ENCODE measurements at regions not wholly inside any gene's neighbourhood (a gene's known extent, or its start where the extent isn't known, plus 50 kb on each side); places are given as distances from the start of the nearest gene placed in this dataset.

DNA sequence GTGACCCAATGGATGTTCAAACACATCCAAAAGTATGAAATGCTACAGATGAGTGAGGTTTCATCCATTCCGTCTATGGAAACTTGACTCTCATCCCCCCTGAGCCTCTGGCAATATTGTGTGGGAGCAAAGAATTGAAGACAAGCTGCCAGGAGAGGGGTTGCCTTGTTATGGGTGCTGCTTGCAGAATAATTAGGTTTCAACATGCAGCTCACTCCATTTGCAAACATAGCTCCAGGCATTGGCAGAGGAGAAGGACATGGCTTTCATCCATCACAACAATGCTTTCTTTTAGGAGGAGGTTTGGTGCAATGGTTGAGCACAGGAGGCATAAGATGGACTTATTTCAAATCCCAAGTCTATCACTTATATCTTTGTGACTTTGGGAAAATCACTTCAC lies 220.7 kb upstream of the SRRM4 start:
- no peak for DNase-seq (ENCODE audit: low read depth)
- TF ChIP-seq, protein P1, sequence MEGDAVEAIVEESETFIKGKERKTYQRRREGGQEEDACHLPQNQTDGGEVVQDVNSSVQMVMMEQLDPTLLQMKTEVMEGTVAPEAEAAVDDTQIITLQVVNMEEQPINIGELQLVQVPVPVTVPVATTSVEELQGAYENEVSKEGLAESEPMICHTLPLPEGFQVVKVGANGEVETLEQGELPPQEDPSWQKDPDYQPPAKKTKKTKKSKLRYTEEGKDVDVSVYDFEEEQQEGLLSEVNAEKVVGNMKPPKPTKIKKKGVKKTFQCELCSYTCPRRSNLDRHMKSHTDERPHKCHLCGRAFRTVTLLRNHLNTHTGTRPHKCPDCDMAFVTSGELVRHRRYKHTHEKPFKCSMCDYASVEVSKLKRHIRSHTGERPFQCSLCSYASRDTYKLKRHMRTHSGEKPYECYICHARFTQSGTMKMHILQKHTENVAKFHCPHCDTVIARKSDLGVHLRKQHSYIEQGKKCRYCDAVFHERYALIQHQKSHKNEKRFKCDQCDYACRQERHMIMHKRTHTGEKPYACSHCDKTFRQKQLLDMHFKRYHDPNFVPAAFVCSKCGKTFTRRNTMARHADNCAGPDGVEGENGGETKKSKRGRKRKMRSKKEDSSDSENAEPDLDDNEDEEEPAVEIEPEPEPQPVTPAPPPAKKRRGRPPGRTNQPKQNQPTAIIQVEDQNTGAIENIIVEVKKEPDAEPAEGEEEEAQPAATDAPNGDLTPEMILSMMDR (IDR thresholded peaks at IDR 0.05; ENCODE audit: low read depth, low read length, missing control alignments): no peak
- in situ Hi-C loops (cut with HindIII; ENCODE audit: low sequenced_read_pairs): no loop called here

DNA sequence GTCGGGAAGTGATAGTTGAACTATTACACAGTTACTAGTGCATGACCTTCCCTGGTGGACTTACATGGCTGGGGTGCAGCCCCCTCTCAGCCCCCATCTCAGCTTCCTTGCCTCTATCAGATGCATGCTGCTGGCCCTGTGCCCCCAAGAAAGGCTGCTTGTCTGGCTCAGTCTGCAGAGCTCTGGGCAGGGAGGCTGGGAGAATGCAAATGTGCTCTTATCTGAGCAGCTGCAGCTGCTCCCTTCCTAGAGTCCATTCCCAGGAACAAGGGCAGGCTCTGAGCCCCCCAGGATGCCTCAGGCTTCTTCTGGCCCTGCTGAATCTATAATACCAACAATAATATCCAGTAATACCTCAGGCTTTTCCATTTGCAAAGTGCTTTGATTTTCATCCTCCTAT lies 218.1 kb upstream of the SRRM4 start:
- DNase-seq (ENCODE audit: low read depth): no peak
- TF ChIP-seq, protein P1 (IDR thresholded peaks at IDR 0.05; ENCODE audit: low read depth, low read length, missing control alignments): no peak
- H3K4me3 ChIP-seq (ENCODE audit: low read depth, low read length): no peak overlapping the region
- in situ Hi-C loops (cut with HindIII; ENCODE audit: low sequenced_read_pairs): no loop called here

More for the DNA sequence above, 220.7 kb upstream of the SRRM4 start:
- no peak overlapping the region for H3K4me3 ChIP-seq (ENCODE audit: low read depth, low read length)

DNA sequence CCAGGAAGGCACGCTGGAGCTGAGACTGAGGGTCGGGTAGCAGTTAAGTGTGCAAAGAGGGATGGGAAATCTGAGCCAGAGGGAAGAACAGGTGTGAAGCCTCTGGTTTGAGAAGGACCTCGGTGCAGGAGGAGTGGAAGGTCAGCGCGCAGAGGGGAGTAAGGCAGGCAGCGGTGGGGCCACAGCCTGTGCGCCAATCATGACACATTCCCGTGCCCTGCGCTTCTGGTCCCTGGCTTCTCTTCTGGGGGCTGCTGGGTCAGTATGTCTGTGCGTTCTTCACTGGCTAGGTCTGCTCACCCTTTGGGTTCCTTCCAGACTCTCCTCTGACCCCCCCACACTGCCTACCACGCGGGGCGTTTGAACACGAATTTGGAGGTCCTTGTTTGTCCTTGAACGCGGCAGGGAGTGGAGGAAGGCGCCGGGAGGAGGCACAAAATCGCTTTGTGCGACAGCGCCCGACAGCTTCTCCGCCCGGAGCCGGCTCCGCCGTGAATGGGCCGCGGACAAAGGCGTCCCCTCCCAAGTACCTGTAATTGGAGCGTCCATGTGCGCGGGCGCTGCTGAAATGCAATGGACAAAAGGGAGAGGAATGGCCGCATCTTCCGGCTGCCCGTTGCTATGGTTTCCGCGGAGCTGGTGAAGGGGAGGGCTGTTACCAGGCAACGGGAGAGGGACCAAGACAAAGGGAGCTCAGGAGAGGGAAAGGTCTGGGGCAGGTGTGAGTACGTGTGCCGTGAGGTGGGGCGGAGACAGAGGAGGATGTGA lies 207.2 kb upstream of the SRRM4 start:
- DNase-seq (ENCODE audit: low read depth): no peak
- TF ChIP-seq, protein P1 (IDR thresholded peaks at IDR 0.05; ENCODE audit: low read depth, low read length, missing control alignments): no peak
- H3K4me3 ChIP-seq (ENCODE audit: low read depth, low read length): no peak overlapping the region
- in situ Hi-C loops (cut with HindIII; ENCODE audit: low sequenced_read_pairs): no loop called here

DNA sequence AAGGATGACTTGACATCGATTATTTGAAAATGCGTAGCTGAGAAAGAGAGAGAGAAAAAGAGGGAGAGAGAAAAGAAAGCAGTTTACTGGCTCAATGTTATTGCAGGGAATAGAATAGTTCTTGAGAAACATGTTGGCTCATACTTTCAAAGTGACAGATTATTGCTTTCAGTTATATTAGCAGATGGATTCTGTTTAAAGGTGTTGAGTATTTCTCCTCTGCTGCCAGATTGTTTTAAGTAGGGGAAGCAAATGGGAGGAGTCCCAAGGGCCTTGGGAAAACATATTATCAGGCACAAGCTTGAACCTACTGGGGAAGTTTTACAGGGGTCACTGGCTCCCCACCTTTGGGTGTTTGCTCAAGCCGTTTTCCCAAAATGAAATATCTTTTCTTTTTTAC lies 203.8 kb upstream of the SRRM4 start:
- DNase-seq (ENCODE audit: low read depth): no peak
- in situ Hi-C loops (cut with HindIII; ENCODE audit: low sequenced_read_pairs): no loop called here
- H3K4me3 ChIP-seq (ENCODE audit: low read depth, low read length): no peak overlapping the region
- TF ChIP-seq, protein P1 (IDR thresholded peaks at IDR 0.05; ENCODE audit: low read depth, low read length, missing control alignments): no peak

DNA sequence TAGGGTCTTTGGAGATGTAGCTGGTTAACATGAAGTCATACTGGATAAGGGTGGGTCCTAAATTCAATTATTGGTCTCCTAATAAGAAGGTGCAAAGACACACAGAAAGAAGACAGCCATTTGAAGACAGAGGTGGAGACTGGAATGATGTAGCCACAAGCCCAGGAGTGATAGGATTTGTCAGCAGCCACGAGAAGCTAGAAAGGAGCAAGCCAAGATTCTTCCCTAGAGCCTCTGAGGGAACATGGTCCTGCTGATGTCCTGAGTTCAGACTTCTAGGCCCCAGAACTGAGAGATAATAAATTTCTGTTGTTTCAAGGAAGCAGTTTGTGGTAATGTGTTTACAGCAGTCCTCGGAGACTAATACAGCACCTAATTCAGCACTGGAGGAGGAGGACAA lies 203.3 kb upstream of the SRRM4 start:
- in situ Hi-C loops (cut with HindIII; ENCODE audit: low sequenced_read_pairs): no loop called here
- TF ChIP-seq, protein P1 (IDR thresholded peaks at IDR 0.05; ENCODE audit: low read depth, low read length, missing control alignments): no peak
- H3K4me3 ChIP-seq (ENCODE audit: low read depth, low read length): no peak overlapping the region
- no peak for DNase-seq (ENCODE audit: low read depth)

DNA sequence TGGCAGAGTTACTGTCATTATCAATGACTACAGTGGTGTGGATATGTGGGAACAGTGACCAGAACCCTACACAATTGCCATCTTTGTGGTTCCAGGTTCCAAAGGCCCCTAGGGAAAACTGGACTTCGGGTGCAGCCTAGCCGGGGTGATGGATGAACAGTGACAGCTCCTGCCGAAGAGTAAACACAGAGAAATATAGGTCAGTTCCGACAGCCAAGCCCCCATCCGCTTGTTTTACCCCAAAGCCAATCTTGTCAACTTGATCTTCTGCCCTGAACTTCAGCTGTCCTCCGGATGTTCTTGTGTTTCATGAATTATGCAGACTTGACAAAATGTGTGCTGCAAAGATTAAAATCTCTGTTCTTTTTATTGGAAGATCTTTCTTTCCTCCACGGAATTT lies 200.4 kb upstream of the SRRM4 start:
- no peak overlapping the region for H3K4me3 ChIP-seq (ENCODE audit: low read depth, low read length)
- DNase-seq (ENCODE audit: low read depth): no peak
- in situ Hi-C loops (cut with HindIII; ENCODE audit: low sequenced_read_pairs): no loop called here
- TF ChIP-seq, protein P1 (IDR thresholded peaks at IDR 0.05; ENCODE audit: low read depth, low read length, missing control alignments): no peak

Data from astrocyte of the cerebellum (primary cell).